Progenitor cell of endocrine pancreas (in vitro differentiated cells): ENCODE measurements at regions not wholly inside any gene's neighbourhood (a gene's known extent, or its start where the extent isn't known, plus 50 kb on each side); places are given as distances from the start of the nearest gene placed in this dataset.

Experiments
- DNase-seq: peaks from one replicate; pipeline ENCODE4 v3.0.0; 2021; ENCODE audit warnings: low spot score; ENCODE audit not compliant: unreplicated experiment
- H3K27ac Mint-ChIP-seq: 2 replicates; pipeline ENCODE4 v1.8.0; 2021; ENCODE audit warnings: mild to moderate bottlenecking, moderate library complexity, mixed read lengths
- H3K27me3 Mint-ChIP-seq: 2 replicates; pipeline ENCODE4 v1.8.0; 2021; ENCODE audit warnings: mixed read lengths
- H3K36me3 Mint-ChIP-seq: 2 replicates; pipeline ENCODE4 v1.8.0; 2022; ENCODE audit warnings: mixed read lengths; ENCODE audit not compliant: insufficient read depth
- H3K4me1 Mint-ChIP-seq: 2 replicates; pipeline ENCODE4 v1.8.0; 2021; ENCODE audit warnings: low read depth, mixed read lengths
- H3K4me3 Mint-ChIP-seq: 2 replicates; pipeline ENCODE4 v1.8.0; 2021; ENCODE audit warnings: low read depth, mild to moderate bottlenecking, moderate library complexity, mixed read lengths
- H3K9me3 Mint-ChIP-seq: 2 replicates; pipeline ENCODE4 v1.8.0; 2021; ENCODE audit warnings: low read depth, mixed read lengths
- CTCF ChIP-seq: fragments of 200-600 bp; sonication (generic); IDR thresholded peaks from one replicate; pipeline ENCODE4 v1.5.0; 2021; ENCODE audit warnings: antibody characterized with exemption, mild to moderate bottlenecking; ENCODE audit not compliant: unreplicated experiment

DNA sequence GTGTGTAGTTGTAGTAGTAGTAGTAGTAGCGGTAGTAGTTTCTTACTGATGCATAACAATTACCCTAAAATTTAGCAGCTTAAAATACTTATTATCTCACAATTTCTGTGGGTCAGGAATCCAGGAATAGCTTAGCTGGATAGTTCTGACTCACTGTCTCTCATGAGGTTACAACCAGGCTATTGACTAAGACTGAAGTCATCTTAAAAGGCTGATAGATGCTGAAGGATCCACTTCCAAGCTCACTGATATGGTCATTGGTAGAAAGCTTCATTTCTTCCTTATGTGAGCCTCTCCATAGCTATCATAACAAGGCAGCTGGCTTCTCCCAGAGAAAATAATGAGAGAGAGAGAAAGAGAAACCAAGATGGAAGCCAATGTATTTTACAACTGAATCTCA lies 147.5 kb upstream of the FBXL17 start:
- Mint-ChIP-seq H3K4me1 (peaks cover 7% of the 10 kb centered on the region), H3K36me3 (peaks cover 2% of the 10 kb centered on the region), H3K27me3 (no peaks in the 10 kb centered on the region), H3K4me3 (no peak overlapping the region), H3K27ac (no peak overlapping the region), H3K9me3 (peaks cover 40% of the 10 kb centered on the region)
- DNase-seq: no peak
- no peak for TF ChIP-seq CTCF

DNA sequence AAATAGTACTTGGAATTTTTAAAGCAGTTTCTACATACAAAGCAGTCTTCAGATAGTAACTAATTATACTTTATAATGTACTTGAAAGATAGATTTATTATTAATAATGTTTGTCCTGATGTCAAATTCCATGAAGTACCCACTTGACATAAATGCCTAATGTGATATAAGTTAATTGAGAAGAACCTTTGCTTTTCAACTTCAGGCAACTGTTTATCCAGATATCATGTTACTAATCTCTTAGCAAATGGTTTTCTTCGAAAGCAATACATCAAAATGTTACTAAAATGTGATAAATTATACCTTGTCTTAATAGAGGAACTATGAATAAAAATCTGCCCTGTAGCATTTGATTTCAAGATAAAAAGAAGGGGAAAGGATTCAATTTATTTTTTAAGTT lies 146.8 kb upstream of the FBXL17 start:
- H3K27ac Mint-ChIP-seq: no peak overlapping the region
- H3K4me1 Mint-ChIP-seq: peaks cover 7% of the 10 kb centered on the region
- H3K27me3 Mint-ChIP-seq: no peaks in the 10 kb centered on the region
- no peak for DNase-seq
- no peak for TF ChIP-seq CTCF
- H3K36me3 Mint-ChIP-seq: peaks cover 2% of the 10 kb centered on the region
- H3K4me3 Mint-ChIP-seq: no peak overlapping the region
- H3K9me3 Mint-ChIP-seq: peaks cover 40% of the 10 kb centered on the region

- no peak for TF ChIP-seq CTCF
- Mint-ChIP-seq H3K27ac (no peak overlapping the region), H3K9me3 (peaks cover 18% of the 10 kb centered on the region), H3K27me3 (no peaks in the 10 kb centered on the region), H3K4me1 (no peaks in the 10 kb centered on the region), H3K36me3 (no peaks in the 10 kb centered on the region), H3K4me3 (no peak overlapping the region)
- no peak for DNase-seq
Measured at GRCh38 chr5:108524564-108524963, 142.7 kb upstream of the FBXL17 start.

- Mint-ChIP-seq H3K27ac (no peak overlapping the region), H3K4me3 (no peak overlapping the region), H3K4me1 (no peaks in the 10 kb centered on the region)
Measured at GRCh38 chr5:108523360-108523759, 141.5 kb upstream of the FBXL17 start.

DNA sequence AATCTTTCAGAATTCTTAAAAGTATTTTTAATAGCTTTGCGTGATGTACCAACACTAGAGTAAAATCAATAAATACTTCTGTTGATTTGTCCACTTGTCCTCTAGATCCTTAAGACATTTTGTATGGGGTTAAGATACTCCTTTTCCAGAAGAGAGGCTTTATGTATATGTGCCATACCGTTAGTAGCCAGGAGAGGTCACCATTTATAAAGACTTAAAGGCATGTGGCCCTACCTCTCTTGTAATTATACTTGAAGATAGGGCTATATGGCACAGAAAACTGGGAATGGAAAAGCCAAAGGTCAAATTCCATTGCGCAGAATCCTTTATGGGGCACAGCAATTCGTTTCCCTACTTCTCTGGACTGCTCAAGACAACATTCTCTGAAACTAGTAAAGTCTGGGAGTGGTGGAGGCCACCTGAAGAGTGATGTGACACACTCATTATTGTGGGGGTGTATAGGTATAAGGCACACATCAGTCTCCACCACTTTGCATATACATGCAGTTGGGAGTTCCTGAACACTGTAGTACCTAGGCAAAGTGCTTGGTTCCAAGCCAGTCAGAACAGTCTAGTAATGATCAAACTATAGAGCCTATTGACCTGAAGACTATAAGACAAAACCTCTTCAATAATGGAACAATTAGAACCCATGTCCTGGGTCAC lies 140.1 kb upstream of the FBXL17 start:
- DNase-seq: peak; percentile 14
- H3K4me3 Mint-ChIP-seq: no peak overlapping the region

More at GRCh38 chr5:108523360-108523759, 141.5 kb upstream of the FBXL17 start:
- H3K9me3 Mint-ChIP-seq: peaks cover 14% of the 10 kb centered on the region
- no peaks in the 10 kb centered on the region for H3K27me3 Mint-ChIP-seq
- no peak for TF ChIP-seq CTCF
- H3K36me3 Mint-ChIP-seq: no peaks in the 10 kb centered on the region
- DNase-seq: no peak

More for the DNA sequence above, 140.1 kb upstream of the FBXL17 start:
- Mint-ChIP-seq H3K9me3 (peaks cover 9% of the 10 kb centered on the region), H3K27me3 (no peaks in the 10 kb centered on the region), H3K4me1 (peaks cover 6% of the 10 kb centered on the region), H3K36me3 (no peaks in the 10 kb centered on the region), H3K27ac (no peak overlapping the region)
- TF ChIP-seq CTCF: peak; percentile 76
